Thymus (tissue), 11 donors: ENCODE measurements at regions not wholly inside any gene's neighbourhood (a gene's known extent, or its start where the extent isn't known, plus 50 kb on each side); places are given as distances from the start of the nearest gene placed in this dataset.

Experiments
- DNase-seq, 9 donors: peaks; one replicate each; pipeline ENCODE4 v3.0.0-alpha.2; 2013; ENCODE audit warnings: low spot score in 9 of 9, low read depth in 6 of 9, missing footprints in 1 of 9
- H3K27ac ChIP-seq, 2 donors: one replicate each; pipeline ENCODE4 v1.5.1; 2013; ENCODE audit warnings: control low read depth in 1 of 2, low read depth in 1 of 2, low read length in 1 of 2, mild to moderate bottlenecking in 1 of 2, moderate library complexity in 1 of 2
- H3K27me3 ChIP-seq, 2 donors: one replicate each; pipeline ENCODE4 v1.5.1; 2013; ENCODE audit warnings: low read length in 1 of 2; ENCODE audit not compliant: control insufficient read depth in 2 of 2, insufficient read depth in 1 of 2
- H3K36me3 ChIP-seq, 2 donors: one replicate each; pipeline ENCODE4 v1.5.1; 2013; ENCODE audit warnings: low read length in 1 of 2, mild to moderate bottlenecking in 1 of 2, moderate library complexity in 1 of 2; ENCODE audit not compliant: control insufficient read depth in 2 of 2, insufficient read depth in 2 of 2
- H3K4me1 ChIP-seq, 2 donors: one replicate each; pipeline ENCODE4 v1.5.1; 2013; ENCODE audit warnings: low read length in 2 of 2; ENCODE audit not compliant: control insufficient read depth in 2 of 2, insufficient read depth in 2 of 2
- H3K4me3 ChIP-seq, 2 donors: one replicate each; pipeline ENCODE4 v1.5.1; 2013; ENCODE audit warnings: low read length in 2 of 2, control low read depth in 1 of 2, mild to moderate bottlenecking in 1 of 2
- H3K9me3 ChIP-seq, 2 donors: one replicate each; pipeline ENCODE4 v1.5.1; 2013; ENCODE audit warnings: low read length in 1 of 2, mild to moderate bottlenecking in 1 of 2; ENCODE audit not compliant: control insufficient read depth in 2 of 2, insufficient read depth in 1 of 2
- whole genome bisulfite sequencing: extraction: QIAGEN DNeasy Blood & Tissue Kit; methylation state at CpG from one replicate; pipeline ENCODE4 v1.1.7; 2013; 5-methylcytosine and 5-hydroxymethylcytosine counted together
- donor health status: healthy.

DNA sequence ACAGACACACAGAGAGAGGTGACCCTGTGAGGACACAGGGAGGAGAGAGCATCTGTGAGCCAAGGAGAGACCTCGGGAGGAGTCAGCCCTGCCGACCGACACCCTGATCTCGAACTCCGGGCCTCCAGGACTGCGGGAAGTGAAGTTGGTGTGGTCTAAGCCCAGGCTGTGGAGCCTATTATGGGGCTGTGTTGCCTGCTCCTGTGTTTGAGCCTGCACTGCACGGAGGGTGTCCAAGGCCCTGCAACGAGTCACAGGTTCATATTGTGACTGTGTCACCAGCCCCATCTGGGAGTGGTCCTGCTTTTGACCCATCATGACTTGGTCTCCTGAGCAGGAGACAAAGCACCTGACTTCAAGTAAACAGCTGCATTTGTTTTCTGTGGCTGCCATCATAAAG lies 186.0 kb upstream of the AJAP1 start:
- DNase-seq: no peak
- no peak overlapping the region for H3K27ac ChIP-seq
- no peaks in the 10 kb centered on the region for H3K27me3 ChIP-seq
- H3K9me3 ChIP-seq: no peaks in the 10 kb centered on the region
- H3K4me3 ChIP-seq: no peak overlapping the region
- H3K36me3 ChIP-seq: no peaks in the 10 kb centered on the region
- WGBS: 95% methylated on average over 8 of the region's 8 CpGs
- H3K4me1 ChIP-seq: no peaks in the 10 kb centered on the region

DNA sequence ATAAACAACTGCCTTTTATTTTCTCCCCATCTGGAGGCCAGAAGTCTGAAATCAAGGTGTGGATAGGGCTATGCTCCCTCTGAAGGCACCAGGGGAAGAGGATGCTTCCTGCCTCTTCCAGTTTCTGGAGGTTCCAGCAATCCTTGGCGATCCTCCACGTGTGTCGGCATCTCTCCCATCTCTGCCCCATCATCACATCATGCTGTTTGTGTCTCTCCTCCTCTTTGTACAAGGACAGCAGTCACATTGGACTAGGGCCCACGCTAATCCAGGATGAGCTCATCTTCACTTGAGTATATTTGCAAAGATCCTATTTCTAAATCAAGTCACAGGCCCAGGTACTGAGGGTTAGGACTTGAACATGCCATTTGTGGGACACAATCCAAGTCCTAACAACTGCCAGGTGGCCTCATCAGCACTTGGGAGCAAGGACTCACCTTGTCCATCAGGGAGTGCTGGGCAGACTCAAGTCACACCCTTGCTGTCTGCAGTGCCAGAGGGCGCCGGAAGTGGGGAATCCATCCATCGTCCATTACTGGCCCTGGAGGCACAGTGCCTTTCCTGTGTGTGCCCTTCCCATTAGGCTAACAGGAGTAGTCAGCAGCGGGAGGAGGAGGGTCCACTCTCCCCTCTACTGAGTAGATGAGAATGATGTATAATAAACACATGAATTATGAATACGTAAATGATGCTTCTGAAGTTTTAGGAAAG lies 185.4 kb upstream of the AJAP1 start:
- Histone ChIP-seq H3K27ac (no peak overlapping the region), H3K27me3 (no peaks in the 10 kb centered on the region), H3K9me3 (no peaks in the 10 kb centered on the region), H3K36me3 (no peaks in the 10 kb centered on the region), H3K4me1 (no peaks in the 10 kb centered on the region), H3K4me3 (no peak overlapping the region)
- 88% methylated on average over 9 of the region's 9 CpGs for WGBS
- no peak for DNase-seq

- Histone ChIP-seq H3K27ac (no peak overlapping the region), H3K4me3 (no peak overlapping the region), H3K4me1 (no peaks in the 10 kb centered on the region), H3K27me3 (no peaks in the 10 kb centered on the region), H3K9me3 (peaks cover 0 to 3% of the 10 kb centered on the region in 2 donors), H3K36me3 (no peaks in the 10 kb centered on the region)
- DNase-seq: no peak
Observed at GRCh38 chr1:4476394-4476793, 178.0 kb upstream of the AJAP1 start.

DNA sequence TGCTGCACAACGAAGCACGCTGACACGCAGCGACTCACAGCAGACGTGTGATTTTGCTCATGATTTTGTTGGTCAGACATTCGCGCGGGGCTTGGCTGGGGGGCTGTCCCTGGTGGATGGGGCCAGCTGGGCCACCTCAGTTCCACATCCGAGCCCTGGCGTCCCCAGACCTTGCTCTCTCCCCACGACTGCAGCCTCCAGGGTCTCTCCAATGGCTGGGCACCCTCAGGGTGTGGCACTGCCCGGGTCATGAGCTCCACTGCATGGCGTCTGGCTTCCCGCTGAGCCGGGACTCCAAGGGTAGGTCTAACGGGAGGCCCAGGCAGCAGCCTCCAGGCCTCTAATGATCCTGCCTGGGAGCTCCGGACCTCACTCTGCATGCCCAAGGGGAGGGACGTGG lies 173.0 kb upstream of the AJAP1 start:
- Histone ChIP-seq H3K27ac (no peak overlapping the region), H3K36me3 (no peaks in the 10 kb centered on the region), H3K27me3 (no peaks in the 10 kb centered on the region), H3K9me3 (peaks cover 0 to 7% of the 10 kb centered on the region in 2 donors), H3K4me3 (no peak overlapping the region), H3K4me1 (no peaks in the 10 kb centered on the region)
- no peak for DNase-seq
- WGBS: 94% methylated on average over 18 of the region's 18 CpGs

DNA sequence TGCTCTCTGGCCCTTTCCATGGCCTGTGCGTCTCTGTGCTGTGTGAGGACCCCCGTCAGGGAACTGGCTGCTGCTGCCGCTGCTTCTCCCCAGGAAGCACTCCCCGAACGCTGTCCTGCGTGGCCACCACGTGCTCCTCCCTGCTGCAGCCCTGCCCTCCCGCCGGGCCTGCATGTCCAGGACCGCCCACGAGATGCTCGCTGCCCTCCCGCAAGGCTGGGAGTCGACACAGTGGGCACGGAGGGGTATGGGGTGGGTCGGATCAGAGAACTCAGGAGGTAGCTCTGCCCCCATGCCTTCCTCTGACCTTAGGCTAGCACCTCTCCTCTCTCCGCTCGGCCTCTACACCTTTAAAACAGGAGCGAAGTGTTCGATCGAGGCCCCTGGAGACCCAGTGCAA lies 171.9 kb upstream of the AJAP1 start:
- H3K36me3 ChIP-seq: no peaks in the 10 kb centered on the region
- WGBS: 94% methylated on average over 21 of the region's 21 CpGs
- no peak overlapping the region for H3K4me3 ChIP-seq
- no peaks in the 10 kb centered on the region for H3K4me1 ChIP-seq
- H3K9me3 ChIP-seq: peaks cover 0 to 4% of the 10 kb centered on the region in 2 donors
- H3K27ac ChIP-seq: no peak overlapping the region
- no peaks in the 10 kb centered on the region for H3K27me3 ChIP-seq
- no peak for DNase-seq

DNA sequence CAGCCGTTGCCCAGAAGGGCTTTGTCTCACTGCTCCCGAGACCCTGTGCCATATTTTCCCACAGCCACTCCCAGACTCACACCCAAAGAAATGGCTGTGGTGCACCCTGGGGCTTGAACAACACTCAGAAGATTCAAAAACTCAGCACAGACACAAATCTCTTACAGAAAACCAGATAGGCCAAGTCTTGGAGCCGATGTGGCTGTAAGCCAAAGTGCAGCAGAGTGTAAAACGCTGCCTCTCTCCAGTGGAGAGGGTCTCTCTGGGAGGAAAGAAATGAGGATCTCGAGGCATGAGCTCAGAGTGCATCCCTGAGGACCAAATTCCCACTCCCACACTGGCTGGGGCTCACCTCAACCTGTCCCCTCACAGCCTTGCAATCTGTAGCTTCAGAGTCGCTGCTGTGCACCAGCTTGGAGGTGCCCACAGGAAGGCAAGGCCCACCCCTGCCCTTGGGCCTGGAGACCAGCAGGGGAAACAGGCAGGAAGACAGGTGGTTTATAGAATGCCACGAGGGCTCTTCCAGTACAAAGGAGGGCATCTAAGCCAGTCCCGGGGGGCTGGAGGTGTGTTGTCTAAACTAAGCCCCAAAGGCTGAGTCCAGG lies 171.3 kb upstream of the AJAP1 start:
- H3K36me3 ChIP-seq: no peaks in the 10 kb centered on the region
- H3K27ac ChIP-seq: no peak overlapping the region
- H3K27me3 ChIP-seq: no peaks in the 10 kb centered on the region
- 73% methylated on average over 8 of the region's 8 CpGs for WGBS
- H3K9me3 ChIP-seq: peaks cover 0 to 4% of the 10 kb centered on the region in 2 donors
- no peak for DNase-seq
- H3K4me3 ChIP-seq: no peak overlapping the region
- H3K4me1 ChIP-seq: no peaks in the 10 kb centered on the region

DNA sequence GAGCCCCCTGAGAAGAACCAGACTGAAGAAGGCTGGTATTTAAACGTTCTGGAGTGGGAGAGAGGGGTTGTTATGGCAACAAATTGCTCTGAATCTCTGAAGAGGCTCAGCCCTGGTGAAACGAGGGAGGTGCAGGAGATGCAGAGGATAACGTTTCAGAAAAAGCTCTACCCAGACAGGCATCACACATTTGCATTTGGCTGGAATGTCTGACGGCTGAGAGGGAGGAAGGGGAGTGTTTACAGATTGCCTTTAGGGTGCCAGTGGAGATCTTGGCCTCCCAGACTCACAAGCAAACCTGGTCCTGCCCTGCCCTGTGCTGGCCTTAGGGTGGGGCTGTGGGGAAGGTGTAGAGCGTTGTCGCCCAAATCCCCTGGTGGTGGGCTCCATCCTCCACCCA lies 169.0 kb upstream of the AJAP1 start:
- Histone ChIP-seq H3K9me3 (peaks cover 0 to 4% of the 10 kb centered on the region in 2 donors), H3K4me1 (no peaks in the 10 kb centered on the region), H3K27me3 (no peaks in the 10 kb centered on the region), H3K27ac (no peak overlapping the region), H3K4me3 (no peak overlapping the region), H3K36me3 (no peaks in the 10 kb centered on the region)
- DNase-seq: no peak
- 32% methylated on average over 6 of the region's 6 CpGs for WGBS

- H3K27ac ChIP-seq: no peak overlapping the region
- H3K9me3 ChIP-seq: peaks cover 0 to 4% of the 10 kb centered on the region in 2 donors
- no peak overlapping the region for H3K4me3 ChIP-seq
- DNase-seq: no peak
- no peaks in the 10 kb centered on the region for H3K4me1 ChIP-seq
- WGBS: 86% methylated on average over 5 of the region's 5 CpGs
- no peaks in the 10 kb centered on the region for H3K27me3 ChIP-seq
- H3K36me3 ChIP-seq: no peaks in the 10 kb centered on the region
Observed at GRCh38 chr1:4485878-4486277, 168.5 kb upstream of the AJAP1 start.

GRCh38 chr1:4486408-4487120 lies 167.8 kb upstream of the AJAP1 start:
- no peaks in the 10 kb centered on the region for H3K27me3 ChIP-seq
- H3K4me3 ChIP-seq: no peak overlapping the region
- H3K27ac ChIP-seq: no peak overlapping the region
- no peaks in the 10 kb centered on the region for H3K36me3 ChIP-seq
- no peak for DNase-seq
- H3K4me1 ChIP-seq: no peaks in the 10 kb centered on the region
- WGBS: 89% methylated on average over 22 of the region's 22 CpGs
- peaks cover 0 to 2% of the 10 kb centered on the region in 2 donors for H3K9me3 ChIP-seq
